ENCODE measurements at regions not wholly inside any gene's neighbourhood (a gene's known extent, or its start where the extent isn't known, plus 50 kb on each side); places are given as distances from the start of the nearest gene placed in this dataset.
"Not testable (repeated sequence)": the region's sequence is repeated elsewhere in the genome, so short reads cannot be mapped to it uniquely, and the experiment has no call there.

- peaks cover 2% of the 10 kb centered on the region for H3K4me1 Mint-ChIP-seq
- no peaks in the 10 kb centered on the region for H4K20me1 ChIP-seq (ENCODE audit: low read depth)
- no peak for DNase-seq (ENCODE audit: low spot score)
- H3K36me3 Mint-ChIP-seq = no peaks in the 10 kb centered on the region
- peaks cover 3% of the 10 kb centered on the region for H3K27me3 Mint-ChIP-seq (ENCODE audit: insufficient read depth, low read depth)
- no peaks in the 10 kb centered on the region for H3K79me2 ChIP-seq (ENCODE audit: low read depth)
- H3K4me2 ChIP-seq = no peak overlapping the region
- no peak overlapping the region for H3K4me3 ChIP-seq
- no peak for TF ChIP-seq EZH2phosphoT487 (IDR thresholded peaks at IDR 0.05)
- TF ChIP-seq CTCF (IDR thresholded peaks at IDR 0.05) = no peak
- TF ChIP-seq EZH2 (IDR thresholded peaks at IDR 0.05) = no peak
- H3K27me3 ChIP-seq = no peaks in the 10 kb centered on the region
- no peaks in the 10 kb centered on the region for H3F3A ChIP-seq (ENCODE audit: low read depth)
- no peaks in the 10 kb centered on the region for H3K36me3 ChIP-seq
- no peak overlapping the region for H3K9ac ChIP-seq
- no peaks in the 10 kb centered on the region for H3K9me3 ChIP-seq (ENCODE audit: low read depth)
- no peak overlapping the region for H3K27ac Mint-ChIP-seq
- H3K27ac ChIP-seq = no peak overlapping the region
- peaks cover 12% of the 10 kb centered on the region for H3K9me3 Mint-ChIP-seq
- no peak overlapping the region for H3K4me3 Mint-ChIP-seq
- no peaks in the 10 kb centered on the region for H3K4me1 ChIP-seq
- no peak overlapping the region for H2AFZ ChIP-seq (replicated peaks)
Observed at GRCh38 chr5:12611132-12611531, 706.9 kb upstream of the CTNND2 start.

GRCh38 chr5:12607817-12608216, 703.6 kb upstream of the CTNND2 start:
- H3K9me3 ChIP-seq (ENCODE audit: low read depth); H3K4me3 ChIP-seq; H3K27ac ChIP-seq; H3K36me3 Mint-ChIP-seq; H3K79me2 ChIP-seq (ENCODE audit: low read depth); DNase-seq (ENCODE audit: low spot score); H3K36me3 ChIP-seq; H3K27ac Mint-ChIP-seq; H3K4me1 ChIP-seq; H4K20me1 ChIP-seq (ENCODE audit: low read depth); H2AFZ ChIP-seq (replicated peaks); H3K9ac ChIP-seq; H3K27me3 Mint-ChIP-seq (ENCODE audit: insufficient read depth, low read depth); H3K4me1 Mint-ChIP-seq; H3K4me3 Mint-ChIP-seq; H3K4me2 ChIP-seq; H3K27me3 ChIP-seq; H3F3A ChIP-seq (ENCODE audit: low read depth): not testable (repeated sequence)
- H3K9me3 Mint-ChIP-seq = peaks cover 12% of the 10 kb centered on the region

- H3K4me1 Mint-ChIP-seq = no peaks in the 10 kb centered on the region
- no peaks in the 10 kb centered on the region for H3K36me3 Mint-ChIP-seq
- Histone ChIP-seq H3K9me3 (ENCODE audit: low read depth) (no peaks in the 10 kb centered on the region), H2AFZ (replicated peaks) (no peak overlapping the region), H3K27me3 (no peaks in the 10 kb centered on the region), H4K20me1 (ENCODE audit: low read depth) (no peaks in the 10 kb centered on the region), H3K4me2 (no peak overlapping the region), H3K27ac (no peak overlapping the region), H3K9ac (no peak overlapping the region), H3K4me1 (no peaks in the 10 kb centered on the region), H3K79me2 (ENCODE audit: low read depth) (no peaks in the 10 kb centered on the region), H3K36me3 (no peaks in the 10 kb centered on the region), H3K4me3 (no peak overlapping the region), H3F3A (ENCODE audit: low read depth) (no peaks in the 10 kb centered on the region)
- DNase-seq (ENCODE audit: low spot score) = no peak
- H3K27me3 Mint-ChIP-seq (ENCODE audit: insufficient read depth, low read depth) = no peaks in the 10 kb centered on the region
- H3K9me3 Mint-ChIP-seq = no peaks in the 10 kb centered on the region
- H3K27ac Mint-ChIP-seq = no peak overlapping the region
- no peak overlapping the region for H3K4me3 Mint-ChIP-seq
- TF ChIP-seq EZH2 (IDR thresholded peaks at IDR 0.05) (no peak), EZH2phosphoT487 (IDR thresholded peaks at IDR 0.05) (no peak), CTCF (IDR thresholded peaks at IDR 0.05) (no peak)
Observed at GRCh38 chr5:12592228-12592627, 688.0 kb upstream of the CTNND2 start.

GRCh38 chr5:12586406-12586805, 682.2 kb upstream of the CTNND2 start:
- TF ChIP-seq EZH2 (IDR thresholded peaks at IDR 0.05) (no peak), EZH2phosphoT487 (IDR thresholded peaks at IDR 0.05) (no peak), CTCF (IDR thresholded peaks at IDR 0.05) (no peak)
- Mint-ChIP-seq H3K4me1 (no peaks in the 10 kb centered on the region), H3K27me3 (ENCODE audit: insufficient read depth, low read depth) (no peaks in the 10 kb centered on the region), H3K27ac (no peak overlapping the region), H3K36me3 (no peaks in the 10 kb centered on the region), H3K9me3 (no peaks in the 10 kb centered on the region), H3K4me3 (no peak overlapping the region)
- Histone ChIP-seq H2AFZ (replicated peaks) (no peak overlapping the region), H3K9ac (no peak overlapping the region), H3K4me2 (no peak overlapping the region), H3K4me3 (no peak overlapping the region), H3K27ac (no peak overlapping the region), H3K27me3 (no peaks in the 10 kb centered on the region), H3K79me2 (ENCODE audit: low read depth) (no peaks in the 10 kb centered on the region), H3K4me1 (no peaks in the 10 kb centered on the region), H3F3A (ENCODE audit: low read depth) (no peaks in the 10 kb centered on the region), H3K36me3 (no peaks in the 10 kb centered on the region), H4K20me1 (ENCODE audit: low read depth) (no peaks in the 10 kb centered on the region), H3K9me3 (ENCODE audit: low read depth) (no peaks in the 10 kb centered on the region)
- no peak for DNase-seq (ENCODE audit: low spot score)

- not testable (repeated sequence) for H3K9me3 ChIP-seq (ENCODE audit: low read depth); H3K9me3 Mint-ChIP-seq; H3K4me1 ChIP-seq; H4K20me1 ChIP-seq (ENCODE audit: low read depth); H3K27ac Mint-ChIP-seq; H3K9ac ChIP-seq; H3K27ac ChIP-seq; H2AFZ ChIP-seq (replicated peaks); DNase-seq (ENCODE audit: low spot score); H3K36me3 Mint-ChIP-seq; H3K4me3 Mint-ChIP-seq; H3K27me3 Mint-ChIP-seq (ENCODE audit: insufficient read depth, low read depth); H3K4me3 ChIP-seq; H3K4me1 Mint-ChIP-seq; H3F3A ChIP-seq (ENCODE audit: low read depth); H3K36me3 ChIP-seq; H3K4me2 ChIP-seq; H3K79me2 ChIP-seq (ENCODE audit: low read depth); H3K27me3 ChIP-seq
Observed at GRCh38 chr5:12578803-12579202, 674.6 kb upstream of the CTNND2 start.

- not testable (repeated sequence) for H3K27ac Mint-ChIP-seq; H3K9me3 Mint-ChIP-seq; H3K79me2 ChIP-seq (ENCODE audit: low read depth); H3K4me3 ChIP-seq; H3K27ac ChIP-seq; H3K4me1 Mint-ChIP-seq; H3K36me3 Mint-ChIP-seq; H3K36me3 ChIP-seq; H3K4me3 Mint-ChIP-seq; H3F3A ChIP-seq (ENCODE audit: low read depth); H3K4me2 ChIP-seq; H2AFZ ChIP-seq (replicated peaks); DNase-seq (ENCODE audit: low spot score); H4K20me1 ChIP-seq (ENCODE audit: low read depth); H3K27me3 Mint-ChIP-seq (ENCODE audit: insufficient read depth, low read depth); H3K27me3 ChIP-seq; H3K9me3 ChIP-seq (ENCODE audit: low read depth); H3K9ac ChIP-seq; H3K4me1 ChIP-seq
Observed at GRCh38 chr5:12576953-12577352, 672.7 kb upstream of the CTNND2 start.
